ENCODE measurements at regions not wholly inside any gene's neighbourhood (a gene's known extent, or its start where the extent isn't known, plus 50 kb on each side); places are given as distances from the start of the nearest gene placed in this dataset.

DNA sequence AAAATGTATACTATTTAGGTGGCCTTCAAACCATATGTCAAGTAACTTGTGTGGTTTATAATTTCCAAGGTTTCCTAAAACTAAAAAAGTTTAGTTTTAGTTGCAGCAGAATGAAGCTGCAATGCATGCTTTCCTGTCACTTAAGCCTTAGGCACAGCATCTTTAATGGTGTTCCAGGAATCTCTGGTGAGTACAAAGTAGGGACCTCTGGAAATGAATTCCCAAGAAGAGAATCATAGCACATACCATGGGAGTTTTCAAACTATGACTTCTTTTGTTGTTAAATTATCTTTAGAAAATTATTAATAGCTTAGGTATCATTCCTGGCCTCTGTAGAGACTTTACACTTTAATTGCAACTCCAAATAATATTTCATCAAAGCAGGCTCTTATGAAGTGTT is 1005.9 kb upstream of the PABPC4L start:
- no peak for DNase-seq (ENCODE audit: low read depth)

DNA sequence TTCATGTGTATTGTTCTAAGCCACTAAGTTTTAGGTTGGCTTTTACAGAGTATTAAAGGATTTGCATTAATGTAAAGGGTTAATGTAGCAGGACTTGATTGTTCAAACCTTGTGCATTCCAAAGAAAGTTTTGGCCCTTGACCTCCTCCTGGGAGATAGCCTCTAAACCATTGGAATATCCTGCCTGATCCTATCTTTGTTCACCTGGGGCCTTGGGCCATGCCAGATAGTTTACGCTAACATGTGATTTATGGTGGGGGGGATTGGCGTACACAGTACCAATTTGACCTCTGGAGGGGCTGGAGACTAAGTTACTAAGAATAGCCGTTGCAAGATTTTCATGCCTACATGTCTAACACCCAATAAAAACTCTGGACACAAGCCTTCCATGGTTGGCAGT is 1002.7 kb upstream of the PABPC4L start:
- no peak for DNase-seq (ENCODE audit: low read depth)

DNA sequence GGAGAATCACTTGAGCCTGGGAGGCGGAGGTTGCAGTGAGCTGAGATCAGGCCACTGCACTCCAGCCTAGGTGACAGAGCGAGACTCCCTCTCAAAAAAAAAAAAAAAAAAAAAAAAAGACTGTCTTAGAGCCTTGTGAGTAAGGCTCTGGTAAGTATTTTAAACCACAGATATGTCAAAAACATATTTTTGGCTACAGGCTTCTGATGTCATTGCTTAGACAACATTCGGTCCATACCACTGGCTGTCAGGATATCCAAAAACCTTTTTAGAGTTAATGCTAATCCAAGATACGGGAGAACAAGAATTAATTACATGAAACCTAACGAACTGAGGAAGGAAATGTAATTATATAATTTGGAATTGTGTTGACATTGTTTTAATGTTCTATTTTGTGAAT is 999.5 kb upstream of the PABPC4L start:
- no peak for DNase-seq (ENCODE audit: low read depth)

DNA sequence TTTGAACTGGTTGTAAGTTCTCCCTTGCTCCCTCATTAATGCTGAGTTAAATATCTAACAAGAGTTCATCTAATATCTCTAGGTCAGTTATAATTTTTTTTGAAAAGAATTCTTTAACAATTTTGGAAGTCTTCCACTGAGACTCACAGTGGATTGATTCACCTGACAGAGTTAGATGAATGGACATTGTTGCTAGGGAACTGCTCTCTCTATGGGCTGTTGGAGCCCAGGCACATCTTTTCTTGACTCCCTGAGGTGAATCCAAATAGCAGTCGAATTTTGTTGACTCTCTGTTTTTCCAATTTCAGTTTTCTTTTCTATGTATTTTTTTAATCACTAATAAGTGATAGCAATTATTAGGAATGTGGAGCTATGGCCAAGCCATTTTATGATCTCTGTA is 996.1 kb upstream of the PABPC4L start:
- no peak for DNase-seq (ENCODE audit: low read depth)

DNA sequence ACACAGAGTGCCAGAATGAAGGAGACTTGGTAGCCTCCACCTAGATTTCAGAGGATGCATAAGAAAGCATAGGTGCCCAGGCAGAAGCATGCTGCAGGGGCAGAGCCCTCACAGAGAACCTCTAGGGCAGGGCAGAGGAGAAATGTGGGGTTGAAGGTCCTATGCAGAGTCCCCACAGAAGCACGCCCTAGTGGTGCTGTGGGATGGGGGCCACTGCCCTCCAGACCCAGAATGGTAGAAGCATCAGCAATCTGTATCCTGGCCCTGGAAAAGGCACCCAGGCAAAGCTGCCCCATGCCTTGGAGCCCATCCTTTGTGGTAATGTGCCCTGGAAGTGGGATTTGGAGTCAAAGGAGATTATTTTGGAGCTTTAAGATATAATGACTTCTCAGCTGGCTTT is 992.9 kb upstream of the PABPC4L start:
- DNase-seq (ENCODE audit: low read depth): no peak

DNA sequence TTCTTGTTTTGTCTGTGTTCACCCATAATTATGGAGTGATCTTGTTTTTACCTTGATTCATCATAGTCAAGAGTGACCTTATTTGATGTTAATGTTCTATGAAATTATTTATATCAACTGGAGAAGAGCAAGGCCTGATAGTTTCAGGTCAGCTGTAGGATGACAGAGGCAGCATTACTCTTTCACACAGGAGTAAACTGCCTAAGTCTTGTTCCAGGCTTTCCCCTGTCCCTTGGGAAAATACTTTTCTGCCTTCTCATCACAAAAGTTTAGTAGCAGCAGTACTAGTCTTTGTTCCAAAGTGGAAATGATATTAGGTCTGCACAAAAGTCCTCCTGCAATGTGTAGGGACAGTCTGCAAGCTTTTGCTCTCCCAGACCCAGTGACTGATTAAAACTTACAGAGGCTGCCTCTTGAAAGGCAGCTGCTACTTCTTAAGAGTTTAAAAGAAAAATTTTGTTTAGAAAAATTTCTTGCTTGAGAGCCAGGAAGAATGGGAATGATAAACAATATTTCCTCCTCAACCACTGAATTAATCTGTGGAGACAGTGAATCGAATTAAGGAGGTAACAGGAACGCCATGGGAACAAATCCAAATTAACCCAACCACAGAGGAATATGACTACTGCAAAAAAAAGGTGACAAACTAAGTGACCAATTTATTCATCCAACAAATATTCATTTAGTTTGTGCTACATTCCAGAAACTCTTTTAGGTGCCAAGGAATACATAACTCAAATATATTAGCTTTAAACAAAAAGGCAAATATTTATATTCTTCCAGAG is 991.4 kb upstream of the PABPC4L start:
- DNase-seq (ENCODE audit: low read depth): no peak

DNA sequence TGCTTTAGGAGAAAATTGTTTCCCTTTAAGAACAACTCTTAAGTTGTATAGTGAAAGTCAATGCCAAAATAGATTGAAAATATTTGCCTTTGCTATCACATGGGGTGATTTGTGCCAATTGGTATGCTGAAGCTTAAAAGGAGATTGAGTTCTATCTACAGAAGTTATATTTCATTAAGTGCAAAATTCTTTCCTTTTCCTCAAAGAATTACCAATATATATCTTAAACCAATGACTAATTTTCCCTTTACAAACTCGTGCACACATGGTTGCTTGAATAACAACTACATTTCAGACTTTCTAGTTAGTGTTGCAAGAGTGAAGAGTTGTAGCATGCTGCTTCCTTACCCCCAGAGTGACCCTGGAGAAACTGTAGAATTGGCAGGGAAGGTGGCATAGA is 990.0 kb upstream of the PABPC4L start:
- DNase-seq (ENCODE audit: low read depth): no peak

DNA sequence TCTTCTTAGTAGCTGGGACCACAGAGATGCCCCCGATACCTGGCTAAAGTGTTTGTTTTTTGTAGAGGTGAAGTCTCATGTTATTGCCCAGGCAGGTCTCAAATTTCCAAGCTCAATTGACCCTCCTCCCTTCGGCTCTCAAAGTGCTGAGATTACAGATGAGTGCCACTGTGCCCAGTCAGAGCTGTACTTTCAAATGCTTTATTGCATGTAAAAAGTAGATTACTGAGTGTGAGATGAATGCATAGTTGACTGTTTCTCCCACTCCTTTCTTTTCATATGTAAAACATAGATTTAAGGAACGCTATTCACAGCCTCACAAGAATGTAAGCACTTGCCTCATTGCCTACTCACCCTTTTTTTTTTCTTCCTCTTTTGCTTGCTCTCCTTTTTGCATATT is 984.4 kb upstream of the PABPC4L start:
- DNase-seq (ENCODE audit: low read depth): no peak

DNA sequence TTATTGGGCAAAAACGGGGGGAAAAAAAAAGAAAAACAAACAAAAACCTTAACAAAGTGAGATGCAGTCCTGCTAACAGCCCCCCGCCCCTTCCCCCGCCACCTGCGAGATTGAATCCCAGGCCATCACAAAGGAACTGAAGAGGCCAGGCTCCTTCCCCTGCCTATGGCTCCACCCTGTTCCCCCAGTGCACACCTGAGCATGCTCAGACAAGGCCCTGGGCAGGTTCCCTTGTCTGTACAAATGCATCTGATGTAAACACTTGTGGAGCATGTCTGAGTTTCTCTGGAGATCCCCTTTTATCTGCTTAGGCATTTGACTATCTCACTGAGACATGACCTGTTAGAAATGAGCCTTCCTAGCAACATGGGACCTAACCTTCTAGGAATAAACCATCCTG is 983.7 kb upstream of the PABPC4L start:
- no peak for DNase-seq (ENCODE audit: low read depth)

DNA sequence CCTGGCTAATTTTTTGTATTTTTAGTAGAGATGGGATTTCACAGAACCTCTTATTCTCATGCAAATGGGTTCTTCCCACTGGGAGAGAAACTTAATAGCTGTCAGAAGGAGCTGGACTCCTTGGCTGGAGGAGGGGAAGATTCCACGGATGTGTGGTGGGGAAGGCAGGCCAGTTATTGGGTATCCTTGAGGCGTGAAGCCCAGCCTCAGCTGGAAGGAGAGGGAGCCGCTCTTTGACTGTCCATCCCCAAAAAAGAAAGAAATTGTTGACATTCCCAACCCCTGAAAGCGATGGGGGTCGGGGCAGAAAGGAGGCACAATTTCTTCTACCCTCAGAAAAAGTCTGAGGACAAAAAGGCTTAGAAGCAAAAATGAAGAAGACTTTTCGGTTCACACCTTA is 983.1 kb upstream of the PABPC4L start:
- DNase-seq (ENCODE audit: low read depth): no peak

DNA sequence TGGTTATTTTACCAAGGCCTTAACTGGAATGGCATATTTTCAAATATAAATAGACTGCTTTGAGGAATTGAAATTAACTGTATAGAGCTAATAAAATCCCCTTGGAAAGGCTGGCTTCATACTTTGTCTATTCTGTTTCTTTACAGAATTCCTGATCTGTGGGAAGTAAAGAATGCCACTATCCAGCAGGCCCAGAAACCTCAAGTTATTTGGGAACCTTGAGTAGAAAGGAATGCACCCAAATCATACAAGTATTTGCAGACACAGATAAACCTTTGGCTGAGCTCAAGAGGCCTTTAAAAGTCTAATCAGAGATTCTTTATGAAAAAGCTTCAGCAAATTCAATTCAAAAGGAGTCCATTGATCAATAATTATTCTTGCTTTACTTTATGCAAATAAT is 975.7 kb upstream of the PABPC4L start:
- no peak for DNase-seq (ENCODE audit: low read depth)

DNA sequence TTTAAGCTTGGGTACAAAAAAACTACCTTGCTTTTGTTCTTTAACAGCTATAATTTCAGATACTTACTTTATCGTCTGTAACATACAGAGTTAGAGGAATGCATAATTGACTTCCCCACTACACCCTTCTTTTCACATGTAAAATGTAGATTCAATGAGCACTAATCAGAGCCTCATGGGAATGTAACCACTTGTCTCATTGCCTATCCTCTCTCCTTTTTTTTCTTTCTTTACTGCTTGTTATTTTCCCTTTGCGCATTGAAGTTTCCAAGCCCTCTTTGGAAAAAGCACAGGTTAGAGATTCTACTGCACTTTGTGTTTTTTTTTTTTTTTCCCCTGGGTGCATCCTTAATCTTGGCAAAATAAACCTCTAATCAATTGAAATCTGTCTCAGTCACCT is 965.1 kb upstream of the PABPC4L start:
- DNase-seq (ENCODE audit: low read depth): no peak

DNA sequence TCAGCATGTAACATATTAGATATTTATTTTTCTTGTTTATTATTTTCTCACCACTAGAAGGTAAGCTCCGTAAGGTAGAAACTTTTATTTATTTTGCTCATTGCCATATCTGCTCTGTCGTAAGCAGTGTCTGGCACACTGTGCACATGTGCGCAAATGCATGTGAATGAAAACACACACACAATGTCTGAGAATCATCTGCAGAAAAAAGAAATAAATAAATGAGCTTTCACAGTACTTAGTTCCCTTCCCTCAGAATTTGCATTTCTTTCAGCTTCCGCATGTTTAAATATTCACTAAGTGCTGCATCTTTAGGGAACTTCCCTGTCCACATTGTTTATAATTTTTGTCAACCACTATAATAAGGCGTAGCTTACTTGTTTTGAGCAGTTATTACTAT is 963.0 kb upstream of the PABPC4L start:
- no peak for DNase-seq (ENCODE audit: low read depth)

DNA sequence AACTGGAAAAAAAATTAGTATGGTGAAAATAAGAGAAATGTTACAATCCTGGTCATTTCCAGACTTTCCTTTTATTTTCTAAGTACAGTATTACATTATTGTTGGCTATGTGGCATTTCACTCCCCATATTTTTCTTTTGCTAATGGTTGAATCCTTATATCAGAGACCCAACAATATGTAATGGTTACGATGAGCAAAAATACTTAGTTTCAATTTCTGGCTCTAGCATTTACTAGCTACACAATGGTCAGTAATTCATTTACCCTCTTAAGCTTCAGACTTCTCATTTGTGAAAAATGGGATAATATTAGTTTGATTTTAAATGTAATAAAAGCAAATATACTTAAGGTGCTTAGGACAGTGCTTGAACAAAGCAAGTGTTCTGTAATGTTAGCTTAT is 942.9 kb upstream of the PABPC4L start:
- no peak for DNase-seq (ENCODE audit: low read depth)

DNA sequence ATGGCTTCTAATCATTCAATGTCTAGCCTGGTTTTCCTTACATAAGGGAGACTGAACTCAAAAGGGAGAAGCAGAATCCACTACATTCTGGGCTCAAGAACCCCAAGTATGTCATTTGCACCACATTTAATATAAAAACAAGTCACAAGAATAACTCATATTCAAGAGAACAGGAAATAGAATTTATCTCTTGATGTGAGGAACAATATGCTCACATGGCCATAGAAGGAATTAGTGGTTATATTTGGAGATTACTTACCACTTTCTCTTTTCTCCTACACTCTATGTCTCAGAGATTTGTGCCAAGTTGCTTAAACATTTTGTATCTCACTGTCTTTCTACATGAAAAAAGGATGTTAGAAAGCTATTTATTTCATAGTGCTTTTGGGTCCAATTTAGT is 922.6 kb upstream of the PABPC4L start:
- no peak for DNase-seq (ENCODE audit: low read depth)

DNA sequence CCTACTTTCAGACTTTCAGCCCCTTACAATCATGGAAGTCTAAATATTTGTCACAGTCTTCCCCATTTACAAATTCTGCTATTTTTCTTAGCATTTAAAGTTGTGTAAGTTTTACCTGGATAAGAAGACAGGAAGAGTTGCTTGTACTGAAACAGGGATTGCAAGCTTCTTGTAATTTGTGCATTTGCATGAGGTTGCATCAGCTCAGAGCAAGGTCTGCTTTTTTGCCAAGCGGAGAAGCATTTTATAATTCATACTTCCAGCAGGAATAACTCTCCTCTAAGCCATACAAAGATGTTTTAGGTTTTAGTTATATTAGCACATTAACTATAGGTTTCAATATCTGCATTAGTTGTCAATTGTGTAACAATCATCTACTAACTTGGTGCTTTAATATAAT is 922.0 kb upstream of the PABPC4L start:
- DNase-seq (ENCODE audit: low read depth): peak; percentile 2

DNA sequence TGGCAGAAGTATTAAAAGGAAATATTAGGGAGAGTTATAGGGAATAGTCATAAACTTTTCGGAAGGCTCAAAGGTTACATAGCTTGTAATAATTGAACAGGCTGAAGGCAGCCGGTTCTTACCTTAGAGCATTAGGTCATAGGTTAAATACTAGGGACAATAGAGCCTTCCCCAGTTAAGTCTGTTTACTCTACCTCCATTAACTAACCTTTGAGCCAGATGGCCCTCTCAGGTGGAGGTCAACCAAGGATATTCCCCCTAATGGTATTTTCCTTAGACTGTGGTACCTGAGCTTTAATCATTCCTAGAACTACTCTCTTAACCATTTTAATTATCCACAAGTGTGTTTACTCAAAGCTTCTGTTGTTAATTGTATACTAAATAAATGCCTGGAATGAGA is 920.9 kb upstream of the PABPC4L start:
- no peak for DNase-seq (ENCODE audit: low read depth)

DNA sequence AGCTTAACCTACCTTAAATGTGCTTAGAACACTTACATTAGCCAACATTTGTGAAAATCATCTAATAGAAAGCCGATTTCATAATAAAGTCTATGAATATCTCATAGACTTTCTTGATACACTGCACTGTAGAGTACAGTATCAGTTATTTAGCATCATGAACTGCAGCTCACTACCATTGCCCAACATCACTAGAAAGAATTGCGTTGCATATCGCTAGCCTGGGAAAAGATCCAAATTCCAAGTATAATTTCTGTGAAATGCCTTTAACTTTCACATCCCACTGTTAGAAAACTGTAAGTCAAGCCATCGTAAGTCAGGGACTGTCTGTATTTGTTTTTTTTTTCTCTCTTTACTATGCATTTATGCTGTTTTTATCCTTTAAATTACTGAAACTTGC is 918.6 kb upstream of the PABPC4L start:
- DNase-seq (ENCODE audit: low read depth): no peak

DNA sequence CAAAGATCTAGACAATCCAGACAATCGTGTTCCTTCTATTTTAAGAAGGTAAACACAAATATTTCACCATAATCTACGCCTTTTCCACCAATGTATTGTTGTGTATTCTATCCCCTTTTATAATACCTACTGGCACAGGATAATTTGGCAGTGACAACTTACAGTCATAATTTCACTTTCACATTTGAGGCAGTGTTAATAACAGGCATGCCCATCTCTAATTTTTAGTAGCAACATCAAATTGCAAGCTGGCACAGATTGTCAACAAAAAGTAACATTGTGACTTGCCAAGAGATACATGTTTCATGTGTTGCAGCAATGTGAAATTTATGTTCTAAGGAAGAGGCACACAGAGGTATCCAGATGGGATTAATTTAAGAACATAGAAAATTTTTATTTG is 912.5 kb upstream of the PABPC4L start:
- no peak for DNase-seq (ENCODE audit: low read depth)

DNA sequence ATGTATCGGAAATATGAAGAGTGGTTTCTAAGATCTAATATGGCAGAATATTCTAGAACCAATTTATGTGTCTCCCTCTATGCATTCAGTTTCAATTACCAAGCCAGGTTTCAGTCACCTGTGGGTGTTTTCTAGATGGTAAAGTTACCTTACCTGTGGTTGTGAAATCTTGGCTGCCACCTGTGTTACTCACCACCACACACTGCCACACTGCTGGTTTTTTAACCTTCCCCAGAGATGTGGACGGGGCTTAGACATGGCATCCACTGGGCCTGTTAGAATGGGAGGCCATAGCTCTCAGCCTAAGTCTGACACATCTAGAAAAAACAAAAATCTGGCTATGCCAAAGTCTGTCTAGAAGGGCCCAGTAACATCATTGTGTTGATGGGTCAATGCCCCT is 896.5 kb upstream of the PABPC4L start:
- no peak for DNase-seq (ENCODE audit: low read depth)

DNA sequence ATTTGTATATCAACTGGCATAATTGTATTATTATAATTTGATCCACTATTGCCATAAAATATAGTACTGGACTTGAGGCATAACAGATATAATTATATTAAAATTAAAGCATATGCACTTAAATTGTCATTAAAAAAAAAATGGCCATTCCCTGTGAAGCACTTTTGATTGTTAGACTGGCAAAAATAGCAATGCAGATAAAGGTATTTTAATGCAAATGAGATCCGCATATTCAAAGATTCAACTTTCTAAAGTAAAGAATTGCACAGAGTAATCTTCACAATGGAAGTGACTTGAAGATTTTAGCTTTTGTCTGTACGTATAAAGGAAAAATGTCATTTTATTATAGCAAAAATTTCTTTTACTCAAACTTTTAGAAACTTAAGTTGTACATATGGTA is 871.8 kb upstream of the PABPC4L start:
- DNase-seq (ENCODE audit: low read depth): no peak

DNA sequence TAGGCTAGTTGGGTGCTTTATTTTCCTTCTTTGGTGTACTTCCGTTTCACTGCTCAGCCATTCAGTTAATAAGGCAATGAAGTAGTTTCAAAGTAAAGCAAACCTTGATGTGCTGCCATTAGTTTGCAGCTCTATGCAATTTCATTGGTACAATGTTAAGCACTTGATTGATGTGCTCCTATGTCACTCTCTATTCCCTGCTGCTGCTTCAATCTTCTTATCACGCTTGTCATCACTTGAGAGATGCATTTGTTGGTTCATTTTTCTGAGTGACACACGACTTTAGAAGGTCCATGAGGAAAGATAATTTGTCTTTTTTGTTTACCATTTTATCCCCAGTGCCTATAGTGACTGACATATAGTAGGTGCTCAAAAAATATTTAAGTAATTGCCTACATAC is 871.0 kb upstream of the PABPC4L start:
- DNase-seq (ENCODE audit: low read depth): no peak

DNA sequence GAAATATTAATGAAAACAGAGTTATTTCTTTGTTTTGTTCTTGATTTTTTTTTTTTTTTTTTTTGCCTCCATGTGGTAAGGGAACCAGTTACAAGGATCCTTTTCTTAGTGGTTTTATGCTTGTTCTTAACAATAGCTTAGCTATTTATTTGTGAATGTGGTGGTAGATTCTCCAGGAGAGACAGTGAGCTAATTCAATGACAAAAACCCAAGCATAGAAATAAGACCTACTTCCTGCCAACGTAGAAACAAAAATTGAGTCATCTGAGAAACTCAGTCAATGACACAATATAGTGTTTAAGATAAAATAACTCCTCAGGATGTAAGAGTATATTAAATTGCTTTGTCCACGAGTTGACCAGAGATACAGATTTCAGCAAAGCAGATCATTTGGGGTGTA is 863.8 kb upstream of the PABPC4L start:
- no peak for DNase-seq (ENCODE audit: low read depth)

DNA sequence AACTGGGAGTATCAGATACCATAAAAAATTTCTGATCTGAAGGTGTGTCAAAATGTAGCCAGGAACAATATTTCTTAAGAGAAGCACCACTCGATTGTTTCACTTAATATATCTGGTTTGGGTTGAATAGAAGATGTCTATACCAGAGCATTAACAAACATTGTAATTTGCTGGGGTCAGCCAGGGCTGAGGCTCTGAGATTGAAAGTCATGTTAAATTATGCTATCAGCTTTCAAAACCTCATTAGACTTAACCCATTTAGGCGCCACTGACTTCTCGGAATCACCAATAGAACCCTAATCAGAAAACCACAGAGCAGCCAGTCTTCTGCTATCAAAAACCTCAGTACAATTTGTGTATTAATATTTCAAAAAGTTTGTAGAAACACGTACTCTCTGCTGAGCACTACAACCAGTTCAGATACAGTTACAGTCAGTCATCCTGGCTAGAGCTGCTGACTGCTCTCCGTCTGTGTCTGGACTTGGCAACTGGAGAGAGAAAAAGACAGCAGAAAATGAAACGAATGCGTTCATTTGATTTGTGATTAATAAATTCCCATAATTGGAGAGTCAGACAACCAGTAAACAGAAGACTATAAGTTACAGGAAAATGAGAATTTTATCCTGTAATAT is 848.6 kb upstream of the PABPC4L start:
- no peak for DNase-seq (ENCODE audit: low read depth)

All from fibroblast of the conjunctiva (primary cell).